Suprapubic skin (tissue), 4 donors: ENCODE measurements at regions not wholly inside any gene's neighbourhood (a gene's known extent, or its start where the extent isn't known, plus 50 kb on each side); places are given as distances from the start of the nearest gene placed in this dataset.
"Not testable (repeated sequence)": the region's sequence is repeated elsewhere in the genome, so short reads cannot be mapped to it uniquely, and the experiment has no call there.

Experiments
- DNase-seq, 2 donors: peaks; one replicate each; pipeline ENCODE4 v3.0.0-alpha.2; 2019; ENCODE audit warnings: low spot score in 2 of 2
- H3K27ac ChIP-seq: fragments of 200-600 bp; sonication (generic); one replicate; pipeline ENCODE4 v1.5.1; 2019
- H3K27me3 ChIP-seq: fragments of 200-600 bp; sonication (generic); one replicate; pipeline ENCODE4 v1.5.1; 2019
- H3K36me3 ChIP-seq: fragments of 200-600 bp; sonication (generic); one replicate; pipeline ENCODE4 v1.5.1; 2019
- H3K4me1 ChIP-seq: fragments of 200-600 bp; sonication (generic); one replicate; pipeline ENCODE4 v1.5.1; 2019
- H3K4me3 ChIP-seq: fragments of 200-600 bp; sonication (generic); one replicate; pipeline ENCODE4 v1.5.1; 2019; ENCODE audit warnings: mild to moderate bottlenecking
- H3K9me3 ChIP-seq: fragments of 200-600 bp; sonication (generic); one replicate; pipeline ENCODE4 v1.5.1; 2019
- EP300 ChIP-seq: sonication (generic); formaldehyde crosslinking; IDR thresholded peaks from one replicate; pipeline ENCODE4 v1.6.1; 2017; ENCODE audit warnings: antibody characterized with exemption
- POLR2A ChIP-seq, 2 donors: fragments of 450-650 bp; IDR thresholded peaks; one replicate each; pipeline ENCODE4 v1.6.1; 2017; ENCODE audit warnings: antibody characterized with exemption in 2 of 2, mild to moderate bottlenecking in 2 of 2, moderate library complexity in 2 of 2
- POLR2AphosphoS5 ChIP-seq, 3 donors: sonication (generic); formaldehyde crosslinking; IDR thresholded peaks; one replicate each; pipeline ENCODE4 v1.6.1; 2017; ENCODE audit warnings: antibody characterized with exemption in 3 of 3
- WGBS: methylation state at CpG from one replicate; pipeline ENCODE4 v1.1.5; 2018; 5-methylcytosine and 5-hydroxymethylcytosine counted together
- TF ChIP-seq, protein P1 (sequence below), 2 donors: fragments of 200-600 bp in 1 of 2; fragments of 450-650 bp in 1 of 2; sonication (generic) in 1 of 2; IDR thresholded peaks; one replicate each; pipeline ENCODE4 v1.5.1; 2016 to 2019; ENCODE audit warnings: antibody characterized with exemption in 2 of 2, mild to moderate bottlenecking in 1 of 2, moderate library complexity in 1 of 2

DNA sequence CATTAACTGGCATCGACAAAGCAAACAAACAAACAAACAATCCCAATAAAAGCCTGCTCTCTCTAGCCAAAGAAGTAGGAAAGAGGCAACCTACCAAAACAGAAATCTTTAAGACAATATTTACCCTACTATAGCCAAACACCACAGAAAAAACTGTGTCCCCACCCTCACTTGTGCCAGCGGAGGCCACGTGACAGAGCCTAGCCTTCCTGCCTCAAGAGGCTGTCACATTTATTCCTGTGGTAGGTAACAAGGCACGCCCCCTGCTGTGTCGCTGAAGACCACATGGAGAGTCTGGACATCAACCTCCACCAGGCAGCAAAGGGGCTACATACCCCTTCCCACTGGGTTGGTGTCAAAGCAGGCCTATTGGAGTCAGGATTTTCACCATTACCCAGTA is 148.1 kb downstream of the LMNTD1 start:
- Histone ChIP-seq H3K4me3 (no peak overlapping the region), H3K27me3 (no peaks in the 10 kb centered on the region), H3K4me1 (no peaks in the 10 kb centered on the region), H3K9me3 (no peaks in the 10 kb centered on the region), H3K27ac (no peak overlapping the region), H3K36me3 (no peaks in the 10 kb centered on the region)
- TF ChIP-seq POLR2A (IDR thresholded peaks at IDR 0.05): no peak
- no peak for TF ChIP-seq POLR2AphosphoS5 (IDR thresholded peaks at IDR 0.05)
- TF ChIP-seq EP300: no peak
- TF ChIP-seq, protein P1, sequence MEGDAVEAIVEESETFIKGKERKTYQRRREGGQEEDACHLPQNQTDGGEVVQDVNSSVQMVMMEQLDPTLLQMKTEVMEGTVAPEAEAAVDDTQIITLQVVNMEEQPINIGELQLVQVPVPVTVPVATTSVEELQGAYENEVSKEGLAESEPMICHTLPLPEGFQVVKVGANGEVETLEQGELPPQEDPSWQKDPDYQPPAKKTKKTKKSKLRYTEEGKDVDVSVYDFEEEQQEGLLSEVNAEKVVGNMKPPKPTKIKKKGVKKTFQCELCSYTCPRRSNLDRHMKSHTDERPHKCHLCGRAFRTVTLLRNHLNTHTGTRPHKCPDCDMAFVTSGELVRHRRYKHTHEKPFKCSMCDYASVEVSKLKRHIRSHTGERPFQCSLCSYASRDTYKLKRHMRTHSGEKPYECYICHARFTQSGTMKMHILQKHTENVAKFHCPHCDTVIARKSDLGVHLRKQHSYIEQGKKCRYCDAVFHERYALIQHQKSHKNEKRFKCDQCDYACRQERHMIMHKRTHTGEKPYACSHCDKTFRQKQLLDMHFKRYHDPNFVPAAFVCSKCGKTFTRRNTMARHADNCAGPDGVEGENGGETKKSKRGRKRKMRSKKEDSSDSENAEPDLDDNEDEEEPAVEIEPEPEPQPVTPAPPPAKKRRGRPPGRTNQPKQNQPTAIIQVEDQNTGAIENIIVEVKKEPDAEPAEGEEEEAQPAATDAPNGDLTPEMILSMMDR (IDR thresholded peaks at IDR 0.05): no peak
- no peak for DNase-seq
- WGBS: 89% methylated on average over 5 of the region's 5 CpGs

DNA sequence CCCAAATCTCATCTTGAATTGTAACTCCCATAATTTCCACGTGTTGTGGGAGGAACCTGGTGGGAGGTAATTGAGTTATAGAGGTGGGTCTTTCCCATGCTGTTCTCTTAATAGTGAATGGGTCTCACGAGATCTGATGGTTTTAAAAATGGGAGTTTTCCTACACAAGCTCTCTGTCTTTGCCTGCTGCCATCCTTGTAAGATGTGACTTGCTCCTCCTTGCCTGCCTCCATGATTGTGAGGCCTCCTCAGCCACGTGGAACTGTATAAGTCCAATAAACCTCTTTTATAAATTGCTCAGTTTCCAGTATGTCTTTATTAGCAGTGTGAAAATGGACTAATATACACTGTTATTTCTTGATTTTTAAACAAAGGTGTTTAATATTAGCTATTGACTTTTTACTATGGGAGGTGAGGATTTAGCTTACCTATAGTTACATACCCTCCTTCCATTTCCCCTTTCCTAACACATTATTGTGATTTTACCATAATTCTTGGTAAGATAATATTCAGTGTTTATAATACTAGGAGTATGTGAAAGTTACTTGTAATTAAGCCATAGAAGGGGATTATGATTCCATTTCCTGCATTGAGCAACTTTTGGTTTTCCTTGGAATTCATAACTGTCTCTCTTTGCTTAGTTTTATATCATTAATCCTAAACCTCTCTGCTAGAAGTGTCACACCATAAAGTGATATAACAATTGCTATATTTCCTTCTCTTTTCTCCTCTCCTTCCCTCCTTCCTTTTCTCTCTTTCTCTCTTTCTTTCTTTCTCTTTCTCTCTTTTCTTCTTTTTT is 151.0 kb upstream of the KRAS start:
- H3K4me1 ChIP-seq: no peaks in the 10 kb centered on the region
- 89% methylated on average over 3 of the region's 3 CpGs for WGBS

DNA sequence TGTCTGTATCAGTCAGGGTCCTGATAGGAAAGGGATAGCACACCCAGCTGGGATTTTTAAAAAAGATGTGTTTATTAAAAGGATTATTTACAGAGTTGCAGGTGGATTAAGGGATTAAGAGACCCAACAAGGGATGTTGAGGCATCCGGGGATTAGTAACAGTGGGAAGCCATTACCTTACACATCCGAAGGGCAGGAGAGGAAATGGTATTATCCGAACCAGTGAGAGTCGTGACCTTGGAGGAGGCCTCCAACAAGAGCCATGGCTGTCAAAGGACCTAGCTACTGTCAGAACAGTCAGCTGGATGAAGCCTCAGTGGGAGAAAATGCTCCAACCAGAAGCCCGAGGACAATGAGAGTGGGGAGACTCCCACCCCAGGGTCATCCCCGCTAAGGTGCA is 146.3 kb upstream of the KRAS start:
- 91% methylated on average over 6 of the region's 6 CpGs for WGBS
- Histone ChIP-seq H3K9me3 (no peaks in the 10 kb centered on the region), H3K4me1 (no peaks in the 10 kb centered on the region), H3K36me3 (no peaks in the 10 kb centered on the region), H3K27ac (no peak overlapping the region), H3K27me3 (no peaks in the 10 kb centered on the region), H3K4me3 (no peak overlapping the region)
- no peak for DNase-seq
- TF ChIP-seq POLR2A (IDR thresholded peaks at IDR 0.05) (no peak), EP300 (no peak), POLR2AphosphoS5 (IDR thresholded peaks at IDR 0.05) (no peak)
- TF ChIP-seq, protein P1 (IDR thresholded peaks at IDR 0.05): no peak

More for the DNA sequence above, 151.0 kb upstream of the KRAS start:
- Histone ChIP-seq H3K27me3 (no peaks in the 10 kb centered on the region), H3K27ac (no peak overlapping the region), H3K36me3 (no peaks in the 10 kb centered on the region), H3K9me3 (no peaks in the 10 kb centered on the region), H3K4me3 (no peak overlapping the region)
- DNase-seq: no peak
- no peak for TF ChIP-seq POLR2AphosphoS5 (IDR thresholded peaks at IDR 0.05)
- no peak for TF ChIP-seq EP300
- TF ChIP-seq, protein P1 (IDR thresholded peaks at IDR 0.05): no peak
- TF ChIP-seq POLR2A (IDR thresholded peaks at IDR 0.05): no peak

DNA sequence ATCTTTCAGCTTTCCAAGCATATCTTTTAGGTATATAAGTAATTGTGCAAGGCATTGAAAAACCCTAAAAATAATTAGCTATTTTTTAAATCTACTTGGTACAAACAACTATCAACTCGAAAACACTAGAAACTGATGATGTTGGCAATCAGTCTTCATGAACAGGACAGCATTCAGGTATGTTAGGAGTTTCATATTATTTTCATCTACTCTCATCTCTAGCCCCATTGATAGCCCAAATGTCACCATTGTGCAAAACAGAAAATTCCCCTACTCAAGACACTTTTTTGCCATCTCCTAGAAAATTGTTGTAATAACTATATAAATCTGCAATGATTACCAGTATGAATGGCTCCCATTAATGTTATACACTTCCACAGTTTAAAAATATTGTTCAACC is 144.5 kb upstream of the KRAS start:
- TF ChIP-seq POLR2A (IDR thresholded peaks at IDR 0.05) (no peak), EP300 (no peak), POLR2AphosphoS5 (IDR thresholded peaks at IDR 0.05) (no peak)
- TF ChIP-seq, protein P1 (IDR thresholded peaks at IDR 0.05): no peak
- H3K4me3 ChIP-seq: no peak overlapping the region
- H3K4me1 ChIP-seq: no peaks in the 10 kb centered on the region
- 0% methylated on average over 1 of the region's 1 CpG for WGBS
- no peak for DNase-seq
- no peaks in the 10 kb centered on the region for H3K36me3 ChIP-seq
- no peaks in the 10 kb centered on the region for H3K9me3 ChIP-seq
- H3K27ac ChIP-seq: no peak overlapping the region
- H3K27me3 ChIP-seq: no peaks in the 10 kb centered on the region

DNA sequence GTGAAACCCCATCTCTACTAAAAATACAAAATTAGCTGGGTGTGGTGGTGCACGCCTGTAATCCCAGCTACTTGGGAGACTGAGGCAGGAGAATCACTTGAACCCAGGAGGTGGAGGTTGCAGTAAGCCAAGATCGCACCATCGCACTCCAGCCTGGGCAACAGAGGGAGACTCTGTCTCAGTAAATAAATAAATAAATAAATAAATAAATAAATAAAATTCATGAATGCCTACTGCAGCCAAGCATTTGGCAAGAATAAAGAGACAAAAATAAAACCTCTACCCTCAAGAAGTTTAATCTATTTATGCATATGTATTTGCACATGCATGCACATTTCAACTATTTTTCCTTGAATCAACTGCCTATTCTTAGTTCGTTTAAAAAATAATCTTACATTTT is 144.0 kb upstream of the KRAS start:
- not testable (repeated sequence) for H3K27me3 ChIP-seq, H3K4me1 ChIP-seq, H3K36me3 ChIP-seq, H3K27ac ChIP-seq, DNase-seq, H3K4me3 ChIP-seq, H3K9me3 ChIP-seq
- 68% methylated on average over 4 of the region's 4 CpGs for WGBS

DNA sequence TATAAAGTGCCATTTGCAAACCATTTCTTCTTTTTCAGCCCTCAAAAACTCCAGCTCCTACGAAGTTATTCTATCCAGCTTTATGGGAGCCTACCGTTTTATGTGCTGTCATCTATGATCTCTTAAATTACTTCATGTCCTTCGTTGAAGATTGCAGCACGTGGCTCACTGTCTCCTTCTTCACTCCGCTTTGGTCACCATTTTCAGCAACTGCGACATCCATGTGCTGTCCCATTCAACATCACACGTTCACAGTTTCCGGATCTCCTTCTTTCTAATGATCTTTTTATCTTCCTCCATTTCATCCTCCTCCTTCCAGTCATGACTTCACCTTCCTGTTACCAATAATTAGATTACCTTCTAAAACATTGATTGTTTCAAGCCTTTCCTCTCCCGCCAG is 143.3 kb upstream of the KRAS start:
- H3K9me3 ChIP-seq: no peaks in the 10 kb centered on the region
- no peaks in the 10 kb centered on the region for H3K4me1 ChIP-seq
- H3K27me3 ChIP-seq: no peaks in the 10 kb centered on the region
- H3K36me3 ChIP-seq: no peaks in the 10 kb centered on the region
- DNase-seq: no peak
- H3K4me3 ChIP-seq: no peak overlapping the region
- TF ChIP-seq EP300 (no peak), POLR2AphosphoS5 (IDR thresholded peaks at IDR 0.05) (no peak), POLR2A (IDR thresholded peaks at IDR 0.05) (no peak)
- TF ChIP-seq, protein P1 (IDR thresholded peaks at IDR 0.05): no peak
- no peak overlapping the region for H3K27ac ChIP-seq
- WGBS: 94% methylated on average over 9 of the region's 9 CpGs

DNA sequence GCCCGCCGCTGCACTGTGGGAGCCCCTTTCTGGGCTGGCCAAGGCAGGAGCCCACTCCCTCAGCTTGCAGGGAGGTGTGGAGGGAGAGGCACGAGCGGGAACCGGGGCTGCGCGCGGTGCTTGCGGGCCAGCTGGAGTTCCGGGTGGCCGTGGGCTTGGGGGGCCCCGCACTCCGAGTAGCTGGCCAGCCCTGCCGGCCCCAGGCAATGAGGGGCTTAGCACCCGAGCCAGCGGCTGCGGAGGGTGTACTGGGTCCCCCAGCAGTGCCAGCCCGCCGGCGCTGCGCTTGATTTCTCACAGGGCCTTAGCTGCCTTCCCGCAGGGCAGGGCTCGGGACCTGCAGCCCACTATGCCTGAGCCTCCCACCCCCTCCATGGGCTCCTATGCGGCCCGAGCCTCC is 140.6 kb upstream of the KRAS start:
- H3K27me3 ChIP-seq, H3K36me3 ChIP-seq, DNase-seq, H3K4me1 ChIP-seq, H3K27ac ChIP-seq, H3K4me3 ChIP-seq, H3K9me3 ChIP-seq: not testable (repeated sequence)
- WGBS: 88% methylated on average over 20 of the region's 25 CpGs
